ES-I3 (cell line): ENCODE measurements at regions not wholly inside any gene's neighbourhood (a gene's known extent, or its start where the extent isn't known, plus 50 kb on each side); places are given as distances from the start of the nearest gene placed in this dataset.

ENCODE experiments used
- H3K36me3 ChIP-seq: 2 replicates; pipeline ENCODE4 v1.6.1; 2013; ENCODE audit warnings: mild to moderate bottlenecking, low read length, control low read depth, moderate library complexity; ENCODE audit not compliant: insufficient read depth
- H3K4me1 ChIP-seq: 2 replicates; pipeline ENCODE4 v1.6.1; 2013; ENCODE audit warnings: mild to moderate bottlenecking, control low read depth, low read length; ENCODE audit not compliant: insufficient read depth
- H3K9ac ChIP-seq: 2 replicates; pipeline ENCODE4 v1.6.1; 2013; ENCODE audit warnings: low read depth, mild to moderate bottlenecking, low read length, moderate library complexity
- H3K9me3 ChIP-seq: 2 replicates; pipeline ENCODE4 v1.6.1; 2013; ENCODE audit warnings: mild to moderate bottlenecking, low read length, moderate library complexity; ENCODE audit not compliant: control insufficient read depth, insufficient read depth

DNA sequence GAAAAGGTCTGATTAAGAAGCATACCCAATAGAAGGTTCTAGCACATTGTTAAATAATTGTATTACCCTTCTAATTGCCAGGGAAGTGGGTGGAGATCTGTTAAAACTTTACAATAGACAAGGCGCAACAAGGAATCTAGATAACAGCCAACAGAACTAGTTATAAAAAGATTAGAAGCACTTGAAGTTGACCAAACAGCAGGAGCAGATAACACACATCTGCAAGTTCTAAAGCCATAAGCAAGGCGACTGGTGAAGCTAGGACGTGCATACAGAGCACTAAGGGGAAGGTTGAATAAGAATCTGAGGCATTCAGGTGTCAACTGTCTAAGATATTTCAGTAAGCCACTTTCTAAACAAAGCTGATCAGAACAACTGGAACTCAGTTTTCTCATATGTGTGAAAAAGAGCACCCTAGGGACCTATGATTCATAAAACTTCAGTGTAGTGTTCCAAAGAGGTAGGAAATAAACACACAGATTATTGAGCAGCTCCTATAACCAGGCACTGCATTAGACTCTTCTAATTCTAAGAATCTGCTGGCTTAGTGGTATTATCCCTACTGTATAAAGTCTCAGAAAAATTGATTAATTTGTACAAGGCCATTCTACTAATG lies 111.2 kb downstream of the SAMD9 start:
- Histone ChIP-seq H3K9ac (no peak overlapping the region), H3K4me1 (peaks cover 4% of the 10 kb centered on the region; the same call in 1 of the 2 replicates), H3K9me3 (no peaks in the 10 kb centered on the region), H3K36me3 (no peaks in the 10 kb centered on the region)

- Histone ChIP-seq H3K9me3 (no peaks in the 10 kb centered on the region), H3K36me3 (no peaks in the 10 kb centered on the region), H3K9ac (no peak overlapping the region), H3K4me1 (no peaks in the 10 kb centered on the region)
These were observed 112.9 kb downstream of the SAMD9 start for GRCh38 chr7:93004906-93005305.

GRCh38 chr7:92997719-92998118 lies 120.1 kb downstream of the SAMD9 start:
- Histone ChIP-seq H3K36me3 (no peaks in the 10 kb centered on the region), H3K4me1 (no peaks in the 10 kb centered on the region), H3K9me3 (no peaks in the 10 kb centered on the region), H3K9ac (no peak overlapping the region)

GRCh38 chr7:92997152-92997551 lies 120.6 kb downstream of the SAMD9 start:
- no peak overlapping the region for H3K9ac ChIP-seq

GRCh38 chr7:92994901-92995300 lies 122.9 kb downstream of the SAMD9 start:
- Histone ChIP-seq H3K4me1 (no peaks in the 10 kb centered on the region), H3K9ac (no peak overlapping the region), H3K9me3 (no peaks in the 10 kb centered on the region), H3K36me3 (no peaks in the 10 kb centered on the region)

More at GRCh38 chr7:92997152-92997551, 120.6 kb downstream of the SAMD9 start:
- no peaks in the 10 kb centered on the region for H3K4me1 ChIP-seq
- H3K9me3 ChIP-seq: no peaks in the 10 kb centered on the region
- H3K36me3 ChIP-seq: no peaks in the 10 kb centered on the region

GRCh38 chr7:92992932-92993331 lies 124.8 kb downstream of the SAMD9 start:
- Histone ChIP-seq H3K9ac (no peak overlapping the region), H3K4me1 (no peaks in the 10 kb centered on the region), H3K36me3 (no peaks in the 10 kb centered on the region), H3K9me3 (no peaks in the 10 kb centered on the region)

DNA sequence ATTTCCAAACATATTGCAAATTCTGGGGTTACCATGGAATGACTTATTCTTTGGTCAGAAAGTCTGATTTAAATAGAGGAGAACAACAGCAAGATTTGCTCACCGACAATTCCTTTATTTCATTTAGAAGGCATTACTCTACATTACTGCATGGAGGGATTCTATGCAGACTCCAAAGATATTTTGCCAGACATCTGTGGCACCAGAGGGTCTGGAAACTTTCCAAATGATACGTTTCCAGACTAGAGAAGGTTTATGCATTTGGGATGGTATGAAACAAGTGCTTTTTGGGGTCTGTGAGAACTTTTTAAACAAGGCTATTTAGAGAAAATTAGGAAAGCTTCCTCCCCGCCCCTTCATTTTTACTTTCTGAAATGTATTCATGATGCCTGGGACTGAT lies 125.3 kb downstream of the SAMD9 start:
- no peaks in the 10 kb centered on the region for H3K9me3 ChIP-seq
- no peak overlapping the region for H3K9ac ChIP-seq
- H3K4me1 ChIP-seq: no peaks in the 10 kb centered on the region
- H3K36me3 ChIP-seq: no peaks in the 10 kb centered on the region

GRCh38 chr7:92991190-92991589 lies 126.6 kb downstream of the SAMD9 start:
- Histone ChIP-seq H3K9me3 (peaks cover 7% of the 10 kb centered on the region; the same call in 1 of the 2 replicates), H3K36me3 (no peaks in the 10 kb centered on the region)

DNA sequence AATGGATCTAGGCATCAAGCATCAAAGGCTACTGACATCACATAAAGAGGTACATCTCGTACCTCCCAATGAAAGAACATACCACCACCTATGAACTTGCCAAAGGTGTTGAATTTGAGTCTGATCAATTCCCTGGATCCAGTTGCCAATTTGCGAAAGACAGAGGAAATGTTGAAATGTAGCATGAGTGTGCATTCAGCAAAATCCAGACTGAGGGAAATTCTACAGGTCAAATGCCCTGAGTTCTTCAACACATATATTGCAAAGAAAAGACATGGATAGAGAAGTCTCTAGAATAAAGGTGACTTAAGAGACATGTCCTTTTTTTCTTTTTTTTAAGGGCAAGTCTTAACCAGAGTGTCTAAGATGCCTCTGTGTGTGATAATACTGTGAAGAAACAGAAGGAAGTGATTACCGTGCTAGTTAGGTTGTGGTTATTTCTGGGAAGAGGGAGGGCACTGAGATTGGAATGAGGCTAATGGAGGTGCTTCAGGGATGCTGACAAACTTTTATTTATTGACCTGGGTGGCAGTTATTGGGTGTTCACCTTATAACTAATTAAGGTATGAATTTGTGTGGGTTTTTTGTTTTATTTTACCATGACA lies 128.7 kb downstream of the SAMD9 start:
- H3K36me3 ChIP-seq: no peaks in the 10 kb centered on the region
- peaks cover 7% of the 10 kb centered on the region; the same call in 1 of the 2 replicates for H3K9me3 ChIP-seq
- no peaks in the 10 kb centered on the region for H3K4me1 ChIP-seq
- no peak overlapping the region for H3K9ac ChIP-seq

More at GRCh38 chr7:92991190-92991589, 126.6 kb downstream of the SAMD9 start:
- Histone ChIP-seq H3K9ac (no peak overlapping the region), H3K4me1 (no peaks in the 10 kb centered on the region)

DNA sequence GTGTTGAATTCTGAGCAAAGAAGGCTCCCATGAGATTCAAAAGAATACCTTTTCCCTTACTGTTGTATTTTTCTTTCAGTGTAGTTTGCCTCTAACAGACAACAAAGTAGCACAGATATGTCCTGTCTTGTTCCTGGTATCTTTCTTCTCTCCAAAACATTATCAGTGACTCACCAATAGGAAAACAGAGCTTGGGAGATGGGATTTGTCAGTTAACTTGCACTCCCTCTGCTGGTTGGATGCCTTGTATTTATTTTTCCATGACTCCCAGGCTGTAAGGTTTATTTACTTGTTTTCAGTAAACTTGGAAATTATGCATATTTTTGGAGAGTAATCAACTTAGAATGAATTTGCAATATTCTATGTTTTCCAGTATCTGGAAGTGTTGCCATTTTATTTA lies 129.7 kb downstream of the SAMD9 start:
- no peak overlapping the region for H3K9ac ChIP-seq
- H3K36me3 ChIP-seq: no peaks in the 10 kb centered on the region
- H3K4me1 ChIP-seq: no peaks in the 10 kb centered on the region
- H3K9me3 ChIP-seq: peaks cover 7% of the 10 kb centered on the region; the same call in 1 of the 2 replicates

DNA sequence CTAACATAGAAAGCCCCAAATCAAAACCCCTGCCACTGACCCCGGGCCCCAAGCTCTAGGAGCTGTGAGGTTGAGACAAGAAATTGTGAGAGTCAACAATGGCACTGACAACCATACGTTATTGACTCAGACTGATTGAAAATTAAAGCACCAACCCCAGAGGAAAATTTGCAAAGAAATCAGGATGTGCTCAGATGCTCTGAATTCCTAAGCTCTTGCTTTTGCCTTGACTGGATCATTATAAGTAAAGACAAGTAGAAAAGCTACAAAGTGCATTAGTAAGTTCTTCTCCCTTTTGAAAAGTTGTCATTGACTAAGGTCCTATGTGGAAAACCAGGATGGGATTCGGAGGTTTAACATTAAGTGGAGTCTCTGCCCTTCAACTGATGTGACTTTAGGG lies 130.2 kb downstream of the SAMD9 start:
- H3K9ac ChIP-seq: no peak overlapping the region
- H3K4me1 ChIP-seq: no peaks in the 10 kb centered on the region
- peaks cover 7% of the 10 kb centered on the region; the same call in 1 of the 2 replicates for H3K9me3 ChIP-seq
- H3K36me3 ChIP-seq: no peaks in the 10 kb centered on the region

DNA sequence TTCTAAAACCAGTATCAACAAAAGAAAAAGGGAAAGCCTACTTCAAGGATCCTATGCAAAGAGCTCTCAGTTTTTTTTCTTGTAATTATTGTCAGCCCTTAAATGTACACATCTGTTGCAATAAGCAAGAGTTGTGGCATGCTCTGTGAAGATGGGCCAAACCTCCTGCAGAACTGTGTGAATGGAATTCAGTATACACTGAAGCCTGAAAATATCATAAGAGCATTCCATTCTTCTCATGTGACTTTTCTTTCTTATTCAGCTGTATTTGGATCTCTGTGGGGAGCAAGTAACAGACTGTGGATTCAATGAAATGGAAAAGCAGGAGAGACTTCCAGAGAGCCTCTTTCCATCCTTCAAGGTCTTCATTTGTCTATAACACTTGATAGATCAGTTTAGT lies 130.7 kb downstream of the SAMD9 start:
- H3K9me3 ChIP-seq: peaks cover 7% of the 10 kb centered on the region; the same call in 1 of the 2 replicates
- no peaks in the 10 kb centered on the region for H3K4me1 ChIP-seq
- no peak overlapping the region for H3K9ac ChIP-seq
- H3K36me3 ChIP-seq: no peaks in the 10 kb centered on the region

DNA sequence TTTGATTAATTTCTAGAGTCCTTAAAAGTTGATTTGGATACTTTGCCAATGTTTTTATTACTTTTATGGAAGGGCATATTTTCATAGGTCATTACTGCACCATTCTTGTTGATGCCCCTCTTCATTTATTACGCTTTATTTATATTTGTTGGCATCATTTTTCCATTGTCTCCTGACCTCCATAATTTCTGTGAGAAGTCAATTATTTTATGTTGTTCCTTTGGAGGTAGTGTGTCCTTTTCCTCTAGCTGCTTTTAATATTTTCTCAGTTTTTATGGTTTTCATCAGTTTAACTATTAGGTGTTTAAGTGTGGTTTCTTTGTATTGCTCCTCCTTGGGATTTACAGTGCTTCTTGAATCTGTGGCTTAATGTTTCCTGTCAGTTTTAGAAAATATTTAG lies 134.9 kb downstream of the SAMD9 start:
- Histone ChIP-seq H3K9me3 (peaks cover 10% of the 10 kb centered on the region; the same call in 1 of the 2 replicates), H3K4me1 (no peaks in the 10 kb centered on the region), H3K9ac (no peak overlapping the region), H3K36me3 (no peaks in the 10 kb centered on the region)

GRCh38 chr7:92976931-92977330 lies 140.6 kb upstream of the CDK6 start:
- Histone ChIP-seq H3K4me1 (no peaks in the 10 kb centered on the region), H3K9ac (no peak overlapping the region), H3K9me3 (peaks cover 2% of the 10 kb centered on the region; the same call in 1 of the 2 replicates), H3K36me3 (no peaks in the 10 kb centered on the region)

GRCh38 chr7:92973974-92974373 lies 137.6 kb upstream of the CDK6 start:
- H3K9me3 ChIP-seq: no peaks in the 10 kb centered on the region
- H3K4me1 ChIP-seq: no peaks in the 10 kb centered on the region
- no peak overlapping the region for H3K9ac ChIP-seq
- no peaks in the 10 kb centered on the region for H3K36me3 ChIP-seq
